HG02610 (cell line): ENCODE measurements at regions not wholly inside any gene's neighbourhood (a gene's known extent, or its start where the extent isn't known, plus 50 kb on each side); places are given as distances from the start of the nearest gene placed in this dataset.

Source experiments
- ATAC-seq: cut with Tn5 transposase; IDR thresholded peaks from one replicate; pipeline ENCODE4 v1.9.1; 2021; ENCODE audit warnings: mild to moderate bottlenecking, moderate library complexity; ENCODE audit not compliant: unreplicated experiment

DNA sequence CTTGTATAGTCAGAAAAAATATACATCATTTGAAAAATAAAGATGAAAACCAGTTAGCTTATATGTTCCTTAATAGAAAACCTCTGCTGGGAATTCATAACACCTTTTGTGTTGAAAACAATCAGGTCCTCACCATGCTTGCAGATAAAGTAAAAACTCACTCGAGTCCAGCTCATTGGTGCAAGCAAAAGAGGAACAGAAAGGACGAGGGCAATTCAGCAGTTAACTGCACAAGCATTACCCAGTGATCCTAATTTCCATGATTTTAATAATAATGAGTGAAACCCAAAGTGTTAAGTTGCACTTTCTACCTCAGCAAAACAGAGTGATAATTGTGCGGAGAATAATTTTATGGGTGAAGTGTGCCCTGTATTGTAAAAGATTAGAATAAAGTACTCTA lies 839.9 kb downstream of the BCL11A start:
- peak; percentile 42 for ATAC-seq

DNA sequence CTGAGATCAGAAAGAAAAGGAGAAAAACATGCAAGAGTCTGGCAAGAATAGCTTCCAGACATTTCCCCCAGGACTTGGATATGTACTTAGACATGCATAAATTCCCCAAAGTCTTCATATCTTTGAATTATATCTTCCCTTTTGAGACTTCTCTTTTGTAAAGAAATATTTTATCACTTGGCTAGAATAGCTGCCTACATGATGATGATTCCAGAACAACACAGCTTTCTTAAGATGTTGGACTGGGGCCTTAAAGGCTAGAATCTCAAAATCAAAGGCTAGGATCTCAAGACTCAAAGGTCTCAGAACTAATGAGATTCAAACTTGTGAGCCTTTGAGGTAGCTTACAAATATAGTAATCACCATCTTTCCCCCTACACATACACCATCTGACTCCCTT lies 842.3 kb downstream of the BCL11A start:
- no peak for ATAC-seq

DNA sequence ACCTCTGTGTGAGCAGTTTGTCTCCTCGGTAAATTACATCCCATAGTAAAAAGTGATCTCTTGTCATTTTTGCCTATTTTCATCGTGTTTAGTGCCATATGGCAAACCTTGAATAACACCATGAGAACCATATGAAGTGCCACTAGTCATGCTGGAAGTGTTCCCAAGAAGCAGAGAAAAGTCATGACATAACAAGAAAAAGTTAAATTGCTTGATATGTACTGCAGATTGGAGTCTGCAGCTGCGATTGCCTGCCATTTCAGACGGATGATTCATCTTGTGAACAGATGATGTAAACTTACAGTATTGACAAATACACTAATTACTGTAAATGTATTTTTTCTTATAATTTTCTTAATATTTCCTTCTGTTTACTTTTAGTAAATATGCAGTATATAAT lies 846.7 kb downstream of the BCL11A start:
- no peak for ATAC-seq

DNA sequence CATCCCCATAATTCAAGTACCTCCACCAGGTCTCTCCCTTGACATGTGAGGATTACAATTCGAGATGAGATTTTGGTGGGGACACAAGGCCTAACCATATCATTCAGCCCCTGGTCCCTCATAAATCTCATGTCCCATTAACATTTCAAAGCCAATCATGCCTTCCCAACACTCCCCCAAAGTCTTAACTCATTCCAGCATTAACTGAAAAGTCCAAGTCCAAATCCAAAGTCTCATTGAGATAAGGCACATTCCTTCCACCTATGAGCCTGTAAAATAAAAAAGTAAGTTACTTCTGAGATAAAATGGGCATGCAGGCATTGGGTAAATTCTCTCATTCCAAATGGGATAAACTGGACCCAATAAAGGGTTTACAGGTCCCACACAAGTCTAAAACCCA lies 849.7 kb downstream of the BCL11A start:
- ATAC-seq: no peak

DNA sequence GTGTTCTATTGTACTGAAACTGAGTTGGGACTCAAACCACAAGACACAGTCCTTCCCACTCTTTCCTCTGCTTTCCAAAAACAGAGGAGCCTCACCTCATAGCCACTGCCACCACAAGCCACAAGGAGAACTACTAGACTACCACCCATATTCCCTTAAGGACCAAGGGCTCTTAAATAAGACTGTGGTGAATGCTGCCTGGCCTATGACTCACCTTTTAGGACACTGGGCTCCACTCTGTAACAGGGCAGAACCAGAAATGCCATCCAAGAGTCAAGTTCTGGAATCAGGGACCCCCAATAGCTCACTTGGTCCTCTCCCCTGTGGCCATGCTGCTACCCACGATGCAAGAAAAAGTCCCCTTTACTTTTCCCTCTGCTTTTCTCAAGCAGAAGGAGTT lies 851.4 kb downstream of the BCL11A start:
- ATAC-seq: no peak

DNA sequence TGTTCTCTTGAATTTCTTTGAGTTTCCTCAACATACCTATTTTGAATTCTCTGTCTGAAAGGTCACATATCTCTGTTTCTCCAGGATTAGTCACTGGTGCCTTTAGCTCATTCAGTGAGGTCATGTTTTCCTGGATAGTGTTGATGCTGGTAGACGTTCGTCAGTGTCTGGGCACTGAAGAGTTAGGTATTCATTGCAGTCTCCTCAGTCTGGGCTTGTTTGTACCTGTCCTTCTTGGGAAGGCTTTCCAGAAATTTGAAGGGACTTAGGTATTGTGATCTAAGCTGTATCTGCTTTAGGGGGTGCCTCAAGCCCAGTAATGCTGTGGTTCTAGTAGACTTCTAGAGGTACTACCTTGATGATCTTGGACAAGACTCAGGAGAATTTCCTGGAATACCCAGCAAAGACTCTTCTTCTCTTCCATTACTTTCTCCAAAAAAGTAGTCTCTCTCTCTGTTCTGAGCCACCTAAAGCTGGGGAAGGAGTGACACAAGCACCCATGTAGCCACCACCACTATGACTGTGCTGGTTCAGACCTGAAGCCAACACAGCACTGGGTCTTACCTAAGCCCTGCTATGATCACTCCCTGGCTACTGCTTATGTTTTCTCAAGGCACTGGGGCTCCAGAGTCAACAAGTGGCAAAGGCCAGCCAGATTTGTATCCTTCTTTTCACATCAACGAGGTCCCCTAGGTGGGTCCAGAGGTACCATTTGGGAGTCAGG lies 852.0 kb downstream of the BCL11A start:
- ATAC-seq: no peak

DNA sequence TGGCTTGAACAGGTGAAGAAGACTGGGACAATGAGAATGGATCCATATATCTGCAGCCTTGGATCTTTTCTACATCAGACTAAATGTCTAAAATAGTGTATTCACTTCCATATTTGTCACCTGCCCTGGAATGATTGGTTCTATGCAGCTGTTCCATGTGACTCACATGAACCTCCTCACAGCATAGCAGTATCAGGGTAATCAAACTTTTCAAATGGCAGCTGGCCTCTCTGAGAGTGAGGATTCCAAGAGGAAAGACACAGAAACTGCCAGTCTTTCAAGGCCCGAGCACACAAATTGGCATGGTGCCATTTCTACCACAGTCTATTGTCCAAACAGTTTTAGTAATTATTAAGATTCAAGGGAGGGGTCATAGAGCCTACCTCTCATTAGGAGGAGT lies 859.3 kb downstream of the BCL11A start:
- no peak for ATAC-seq

DNA sequence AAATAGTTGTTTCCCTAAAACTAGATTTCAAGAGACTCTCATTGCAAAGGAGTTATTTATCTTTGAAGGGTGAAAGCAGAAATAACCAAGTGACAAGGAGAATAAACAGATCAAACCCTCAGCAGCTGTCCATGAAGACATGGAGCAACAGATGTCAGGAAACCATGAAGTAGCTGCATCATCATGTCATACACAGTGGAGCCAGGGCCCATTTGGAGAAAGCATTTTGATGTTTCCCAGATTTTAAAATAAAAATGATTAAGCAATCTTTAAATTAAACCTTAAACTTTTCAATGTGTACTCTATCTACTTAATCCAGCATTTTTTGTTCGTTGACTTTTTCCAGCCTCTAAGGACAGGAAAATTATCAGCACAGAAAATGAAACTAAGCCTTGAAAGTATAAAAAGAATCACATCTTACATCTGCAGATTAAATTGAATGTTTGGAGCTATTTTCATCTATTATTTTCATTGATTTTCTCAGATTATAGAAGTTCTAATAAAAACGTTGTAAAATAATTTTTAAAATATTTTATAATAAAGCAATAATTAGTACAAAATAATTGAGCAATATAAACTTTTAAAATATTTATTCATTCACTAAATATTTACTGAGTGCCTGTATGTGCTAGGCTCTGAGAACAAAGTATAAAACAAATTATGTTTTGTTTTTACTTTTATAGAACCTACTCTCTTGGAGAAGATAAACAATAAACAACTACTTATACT lies 860.1 kb downstream of the BCL11A start:
- no peak for ATAC-seq

DNA sequence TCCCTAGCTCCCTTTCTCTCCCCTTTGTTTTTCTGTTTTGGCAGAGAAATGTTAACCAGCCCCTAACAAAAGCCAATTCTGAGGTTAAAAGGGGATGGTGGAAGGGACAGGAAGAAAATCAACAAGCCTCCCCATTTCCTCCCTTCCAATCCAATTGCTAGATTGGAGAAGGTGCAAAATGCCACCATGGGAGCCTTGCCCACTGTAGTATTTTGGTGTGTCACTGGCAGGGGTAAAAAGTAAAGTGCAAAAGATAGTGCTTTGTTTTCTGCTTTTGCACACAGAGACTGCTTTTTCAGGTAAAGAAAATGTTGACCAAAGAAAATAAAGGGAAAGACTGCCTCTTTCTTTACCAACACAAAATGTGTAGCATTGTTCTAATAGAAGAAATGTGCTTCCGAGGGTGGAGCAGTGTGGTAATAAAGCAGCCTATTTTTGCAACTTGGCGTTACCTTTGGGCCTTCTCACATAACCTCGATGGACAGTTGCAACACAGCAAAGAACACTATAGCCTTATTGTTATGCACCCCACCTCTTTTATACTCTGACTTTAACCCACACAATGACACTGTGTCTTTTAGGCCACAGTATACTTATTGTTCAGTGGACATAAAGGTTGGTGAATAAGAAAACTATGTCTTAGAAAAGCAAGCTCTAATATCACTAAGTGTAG lies 861.8 kb downstream of the BCL11A start:
- no peak for ATAC-seq

DNA sequence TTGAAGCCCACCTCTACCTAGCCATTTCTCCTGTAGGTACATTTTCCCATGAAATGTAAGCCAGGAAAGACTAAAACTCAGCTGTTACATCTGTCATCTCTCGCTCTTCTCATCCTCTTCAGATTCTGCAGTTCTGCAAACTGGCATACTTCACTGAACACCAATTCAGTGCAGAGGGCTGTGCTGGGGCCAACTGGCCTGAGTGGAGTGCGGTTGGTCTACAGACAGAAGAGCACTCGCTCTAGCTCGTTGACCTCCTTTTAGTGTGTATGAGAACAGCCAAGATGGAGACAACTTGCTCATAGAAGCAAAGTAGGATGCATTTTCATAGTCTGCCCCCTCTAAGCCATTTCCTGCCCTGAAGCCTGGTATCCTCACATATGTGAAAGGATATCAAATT lies 862.6 kb downstream of the BCL11A start:
- no peak for ATAC-seq

DNA sequence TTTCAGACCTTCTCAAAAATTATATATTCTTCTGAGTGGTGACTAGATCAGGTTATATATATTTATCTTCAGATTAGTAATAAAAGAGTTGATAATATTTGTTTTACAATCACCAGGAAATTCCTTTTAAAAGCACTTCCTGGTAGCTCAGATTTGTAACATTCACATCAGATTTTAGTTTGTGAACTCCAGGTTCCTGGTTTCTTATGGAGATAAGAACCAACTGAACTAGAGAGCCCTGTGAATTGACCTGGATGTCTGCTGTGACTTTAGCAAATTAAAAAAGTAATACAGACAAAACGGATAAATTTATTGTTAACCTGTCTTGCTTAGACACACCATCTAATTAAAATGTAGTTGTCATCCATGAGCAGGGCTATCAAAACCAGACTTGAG lies 868.7 kb downstream of the BCL11A start:
- no peak for ATAC-seq

DNA sequence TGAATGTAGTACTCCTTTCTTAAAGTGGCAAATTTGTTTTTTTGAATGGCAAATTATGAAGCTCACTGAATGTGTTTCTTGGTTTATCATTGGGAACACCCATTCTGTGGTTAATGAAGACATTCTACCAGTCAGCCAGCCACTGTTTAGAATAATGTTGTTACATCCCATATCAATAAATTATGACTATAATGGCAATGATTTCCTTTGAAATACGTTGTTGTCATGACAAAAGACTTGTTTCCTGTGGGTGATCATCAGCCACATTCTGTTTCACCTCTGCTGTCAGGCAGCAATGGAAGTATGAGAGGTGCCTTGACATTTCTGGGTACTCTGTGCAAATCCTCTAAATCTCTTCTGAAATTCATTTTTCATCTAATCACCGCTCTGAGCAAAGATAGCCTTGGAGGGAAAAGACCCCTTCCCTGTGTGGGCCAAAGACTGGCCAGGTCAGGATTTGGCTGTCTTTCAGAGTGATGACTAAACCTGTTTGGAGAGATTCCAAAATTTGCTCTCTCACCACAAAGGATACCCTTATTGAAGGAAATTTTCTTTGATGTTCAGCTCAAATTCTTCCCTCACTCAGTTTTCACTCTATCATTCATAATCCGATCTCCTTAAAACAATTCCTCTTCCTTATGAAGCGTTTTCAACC lies 869.2 kb downstream of the BCL11A start:
- no peak for ATAC-seq

DNA sequence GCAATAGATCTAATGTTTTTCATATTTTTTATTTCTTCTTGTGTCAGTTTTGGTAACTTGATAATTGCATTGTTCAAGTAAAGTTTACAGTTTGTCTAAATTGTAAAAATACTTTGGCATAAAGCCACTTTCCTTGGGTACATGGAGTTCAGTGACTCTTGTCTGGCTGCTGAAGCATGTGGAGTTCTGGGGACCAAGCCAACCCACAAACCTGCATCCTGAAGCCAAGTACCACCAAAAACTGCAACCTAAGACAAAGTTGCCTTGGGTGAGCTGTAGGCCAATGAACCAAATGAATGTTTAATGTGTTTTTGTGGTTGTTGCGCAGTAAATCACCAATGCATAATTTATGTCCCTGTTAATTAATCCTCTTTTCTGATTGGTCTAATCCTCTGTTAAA lies 872.6 kb downstream of the BCL11A start:
- ATAC-seq: no peak

DNA sequence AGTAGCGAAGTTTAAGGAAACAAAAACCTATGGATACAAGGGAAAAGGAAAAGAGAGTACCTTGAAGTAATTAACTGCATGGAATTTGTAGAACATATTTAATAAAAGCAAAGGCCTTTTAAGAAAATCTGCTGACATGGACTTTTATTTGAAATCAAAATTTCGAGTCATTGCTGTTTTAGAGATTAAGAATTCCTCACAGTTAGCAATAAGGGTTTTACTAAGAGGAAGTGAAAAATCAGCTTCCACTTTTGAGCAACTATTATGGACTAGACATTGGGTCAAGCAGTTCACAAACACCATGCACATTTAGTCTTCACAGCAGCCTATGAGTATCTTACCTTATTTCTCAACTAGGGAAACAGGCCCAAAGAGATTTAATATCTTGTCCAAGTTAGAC lies 876.3 kb downstream of the BCL11A start:
- no peak for ATAC-seq

DNA sequence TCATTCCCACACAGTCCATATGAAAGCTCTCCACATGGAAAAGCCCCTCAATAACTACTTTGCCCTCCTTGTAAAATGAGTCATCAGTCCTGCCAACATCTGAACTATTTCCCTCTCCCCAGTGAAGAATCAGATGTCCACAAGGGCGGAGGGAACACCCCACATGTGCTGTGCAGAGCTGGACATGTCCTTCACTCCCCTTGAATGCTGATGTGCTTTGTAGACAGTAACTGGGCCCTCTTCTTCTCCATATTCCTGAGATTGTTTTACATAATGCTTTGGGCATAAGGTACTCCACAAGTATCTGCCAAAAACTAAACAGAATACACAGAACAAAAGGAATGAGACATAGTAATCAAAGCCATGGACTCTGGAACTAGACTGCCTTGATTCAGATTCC lies 879.4 kb downstream of the BCL11A start:
- no peak for ATAC-seq

DNA sequence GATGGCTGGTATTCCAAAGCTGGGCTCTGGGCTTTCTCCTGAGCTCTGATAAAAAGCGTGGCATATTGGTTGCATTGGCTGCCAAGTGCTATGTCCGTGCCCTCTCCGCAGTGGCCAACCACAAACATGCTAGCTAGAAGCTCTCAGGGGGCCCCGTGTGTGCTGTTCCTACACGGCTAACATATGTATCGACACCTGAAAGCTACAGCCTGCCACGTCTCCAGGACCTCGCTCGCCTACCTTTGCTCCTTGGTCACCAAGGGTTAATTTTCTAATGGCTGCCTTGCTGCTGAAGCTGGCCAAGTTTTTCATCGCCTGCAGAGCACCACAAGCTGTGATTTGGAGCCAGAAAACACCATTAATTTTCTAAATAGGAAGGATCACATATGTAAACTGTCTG lies 888.4 kb downstream of the BCL11A start:
- ATAC-seq: no peak

DNA sequence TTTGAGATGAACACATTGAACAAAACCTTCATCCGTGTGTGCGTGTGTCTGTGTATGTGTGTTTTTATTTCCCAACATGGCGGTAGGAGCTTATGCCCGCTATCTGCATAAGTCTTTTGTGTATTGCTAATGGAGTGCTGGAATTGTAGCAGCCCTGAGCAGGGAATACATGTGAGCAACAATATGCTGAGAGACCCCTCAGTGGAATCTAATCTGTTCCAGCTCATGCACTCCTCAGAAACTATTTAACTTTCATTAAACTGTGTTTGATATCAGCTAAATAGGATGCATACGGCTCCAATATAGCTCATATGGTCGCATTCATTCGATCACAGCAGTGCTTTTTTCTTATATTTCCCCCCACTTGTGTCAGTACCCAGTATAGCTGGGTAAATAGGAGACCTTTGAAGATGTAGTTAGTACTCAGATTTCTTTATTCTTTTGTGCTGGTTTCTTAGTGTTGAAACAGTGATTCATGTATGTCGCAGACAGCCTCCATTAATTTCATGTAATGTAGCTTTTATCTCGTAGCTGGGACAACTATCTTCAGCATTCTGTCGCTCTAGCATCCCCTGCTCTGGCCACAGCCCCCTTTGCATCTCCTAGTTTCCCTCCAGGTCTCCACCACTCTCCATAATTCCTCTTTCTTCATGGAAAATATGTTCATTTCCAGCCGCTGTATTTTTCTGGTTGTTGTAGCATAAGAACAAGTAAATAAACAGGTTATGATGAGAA lies 891.2 kb downstream of the BCL11A start:
- ATAC-seq: no peak

DNA sequence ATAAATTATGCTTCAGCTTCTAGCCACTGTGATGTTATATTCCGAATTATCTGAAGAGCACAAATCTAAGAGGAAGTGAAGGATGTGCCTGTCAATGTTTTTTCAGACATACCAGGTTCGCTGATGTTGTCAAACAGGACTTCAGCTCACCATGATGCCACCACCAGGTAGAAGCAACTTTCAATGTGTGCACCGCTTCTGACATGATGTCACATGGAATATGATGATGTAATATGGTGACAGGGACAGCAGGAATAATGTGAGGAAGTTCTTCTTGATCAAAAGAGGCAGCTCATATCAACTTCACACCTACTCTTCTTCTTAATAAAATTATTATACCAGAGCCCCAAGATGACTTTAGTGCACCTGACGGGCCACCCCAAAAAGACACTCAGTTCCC lies 893.2 kb downstream of the BCL11A start:
- ATAC-seq: no peak

DNA sequence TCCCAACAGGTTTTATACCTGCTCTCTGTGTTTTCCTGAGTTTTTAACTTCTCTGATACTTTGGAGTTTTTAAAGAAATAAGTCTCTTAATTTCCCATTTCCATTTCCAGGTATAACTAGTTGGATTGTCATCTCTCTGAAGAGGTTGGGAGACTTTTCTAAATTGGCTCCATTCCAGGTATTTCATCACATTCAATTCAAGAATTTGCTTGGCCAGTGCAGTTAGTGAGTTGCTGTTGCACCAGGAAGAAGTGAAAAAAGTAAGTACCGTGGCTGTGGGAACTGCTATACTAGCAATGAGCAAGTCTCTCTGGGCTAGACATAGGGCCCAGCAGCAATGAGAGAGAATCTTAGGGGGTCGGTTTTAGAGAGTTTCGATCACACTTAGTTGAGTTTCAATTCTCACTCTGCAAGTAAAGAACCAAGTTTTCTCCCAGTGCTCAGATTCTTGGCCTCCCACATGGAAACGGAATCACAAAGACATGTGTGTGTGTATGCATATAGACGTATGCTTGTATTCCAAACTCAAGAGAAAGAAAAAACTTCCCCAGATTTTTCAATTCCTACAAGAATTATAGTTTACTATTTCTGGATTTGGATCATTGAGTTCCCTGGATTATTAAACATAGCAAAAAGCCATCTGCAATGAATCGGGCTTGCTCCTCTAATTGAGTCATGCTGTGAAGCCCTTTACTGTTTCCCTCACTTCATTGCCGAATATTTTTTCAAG lies 894.4 kb downstream of the BCL11A start:
- ATAC-seq: no peak

DNA sequence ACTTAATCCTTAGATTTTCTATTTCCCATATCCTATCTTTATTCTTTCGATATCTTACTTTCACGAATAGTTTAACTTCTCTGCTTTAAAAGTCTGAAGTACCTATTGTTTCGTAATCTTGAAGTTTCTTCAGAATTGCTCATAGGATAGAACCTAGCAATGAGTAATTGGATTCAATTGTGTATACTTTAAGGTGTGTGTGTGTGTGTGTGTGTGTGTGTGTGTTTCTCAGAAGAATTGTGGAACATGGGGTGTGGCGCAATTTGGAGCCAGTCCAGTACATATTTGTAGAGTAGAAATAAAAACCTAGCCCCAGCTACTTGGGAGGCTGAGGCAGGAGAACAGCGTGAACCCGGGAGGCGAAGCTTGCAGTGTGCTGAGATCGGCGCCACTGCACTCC lies 897.6 kb downstream of the BCL11A start:
- no peak for ATAC-seq
